Parathyroid adenoma (tissue), 2 donors: ENCODE measurements at regions not wholly inside any gene's neighbourhood (a gene's known extent, or its start where the extent isn't known, plus 50 kb on each side); places are given as distances from the start of the nearest gene placed in this dataset.

Experiments
- H2AFZ ChIP-seq: fragments of 300-600 bp; sonication (generic); one replicate; pipeline ENCODE4 v1.7.0; 2017; ENCODE audit warnings: antibody characterized with exemption, mild to moderate bottlenecking
- H3K27ac ChIP-seq: fragments of 300-600 bp; sonication (generic); one replicate; pipeline ENCODE4 v1.7.0; 2017
- H3K27me3 ChIP-seq: fragments of 300-600 bp; sonication (generic); one replicate; pipeline ENCODE4 v1.7.0; 2017; ENCODE audit warnings: low read length; ENCODE audit not compliant: control insufficient read depth, insufficient read depth
- H3K36me3 ChIP-seq: fragments of 300-600 bp; sonication (generic); one replicate; pipeline ENCODE4 v1.7.0; 2017; ENCODE audit warnings: low read length; ENCODE audit not compliant: control insufficient read depth, insufficient read depth
- H3K4me1 ChIP-seq: fragments of 300-600 bp; sonication (generic); one replicate; pipeline ENCODE4 v1.7.0; 2017; ENCODE audit warnings: control low read depth
- H3K4me2 ChIP-seq: fragments of 300-600 bp; sonication (generic); one replicate; pipeline ENCODE4 v1.7.0; 2017; ENCODE audit warnings: low read length
- H3K4me3 ChIP-seq: fragments of 300-600 bp; sonication (generic); one replicate; pipeline ENCODE4 v1.7.0; 2017; ENCODE audit warnings: low read depth, low read length
- H3K79me2 ChIP-seq: fragments of 300-600 bp; sonication (generic); one replicate; pipeline ENCODE4 v1.7.0; 2017; ENCODE audit warnings: control low read depth
- H3K9ac ChIP-seq: fragments of 300-600 bp; sonication (generic); one replicate; pipeline ENCODE4 v1.7.0; 2017; ENCODE audit warnings: mild to moderate bottlenecking
- H3K9me3 ChIP-seq: fragments of 300-600 bp; sonication (generic); one replicate; pipeline ENCODE4 v1.7.0; 2017; ENCODE audit warnings: low read length; ENCODE audit not compliant: control insufficient read depth
- CTCF ChIP-seq: fragments of 300-600 bp; sonication (generic); IDR thresholded peaks from one replicate; pipeline ENCODE4 v1.7.0; 2017; ENCODE audit warnings: antibody characterized with exemption, mild to moderate bottlenecking
- donor health status: primary hyperparathyroidism.

GRCh38 chr12:114916541-114916940 lies 232.6 kb upstream of the TBX3 start:
- TF ChIP-seq CTCF = no peak
- H3K9me3 ChIP-seq = no peaks in the 10 kb centered on the region
- H2AFZ ChIP-seq = no peak overlapping the region
- no peak overlapping the region for H3K4me3 ChIP-seq
- H3K4me2 ChIP-seq = no peak overlapping the region
- no peak overlapping the region for H3K27ac ChIP-seq
- no peaks in the 10 kb centered on the region for H3K4me1 ChIP-seq
- no peaks in the 10 kb centered on the region for H3K27me3 ChIP-seq
- no peak overlapping the region for H3K9ac ChIP-seq
- no peaks in the 10 kb centered on the region for H3K79me2 ChIP-seq
- no peaks in the 10 kb centered on the region for H3K36me3 ChIP-seq

- Histone ChIP-seq H3K27me3 (no peaks in the 10 kb centered on the region), H3K9ac (no peak overlapping the region)
- no peak for TF ChIP-seq CTCF
Observed at GRCh38 chr12:114916124-114916523, 232.1 kb upstream of the TBX3 start.

GRCh38 chr12:114913871-114914801 lies 230.2 kb upstream of the TBX3 start:
- H3K27ac ChIP-seq = no peak overlapping the region
- no peak overlapping the region for H3K4me2 ChIP-seq
- no peaks in the 10 kb centered on the region for H3K9me3 ChIP-seq
- H2AFZ ChIP-seq = no peak overlapping the region
- H3K4me1 ChIP-seq = no peaks in the 10 kb centered on the region
- no peaks in the 10 kb centered on the region for H3K27me3 ChIP-seq
- no peak overlapping the region for H3K9ac ChIP-seq
- no peaks in the 10 kb centered on the region for H3K79me2 ChIP-seq
- H3K36me3 ChIP-seq = no peaks in the 10 kb centered on the region
- no peak for TF ChIP-seq CTCF
- no peak overlapping the region for H3K4me3 ChIP-seq

More at GRCh38 chr12:114916124-114916523, 232.1 kb upstream of the TBX3 start:
- Histone ChIP-seq H3K4me1 (no peaks in the 10 kb centered on the region), H3K9me3 (no peaks in the 10 kb centered on the region), H3K27ac (no peak overlapping the region), H2AFZ (no peak overlapping the region), H3K79me2 (no peaks in the 10 kb centered on the region), H3K36me3 (no peaks in the 10 kb centered on the region), H3K4me2 (no peak overlapping the region), H3K4me3 (no peak overlapping the region)

GRCh38 chr12:114912811-114913210 lies 228.8 kb upstream of the TBX3 start:
- Histone ChIP-seq H3K36me3 (no peaks in the 10 kb centered on the region), H3K4me3 (no peak overlapping the region), H3K9me3 (no peaks in the 10 kb centered on the region), H3K9ac (no peak overlapping the region), H3K4me1 (no peaks in the 10 kb centered on the region), H2AFZ (no peak overlapping the region), H3K79me2 (no peaks in the 10 kb centered on the region), H3K27ac (no peak overlapping the region), H3K4me2 (no peak overlapping the region), H3K27me3 (no peaks in the 10 kb centered on the region)
- no peak for TF ChIP-seq CTCF

GRCh38 chr12:114911196-114911595 lies 227.2 kb upstream of the TBX3 start:
- Histone ChIP-seq H3K4me1 (no peaks in the 10 kb centered on the region), H3K9ac (no peak overlapping the region), H3K27ac (no peak overlapping the region), H3K36me3 (no peaks in the 10 kb centered on the region), H3K27me3 (no peaks in the 10 kb centered on the region), H3K9me3 (no peaks in the 10 kb centered on the region), H3K79me2 (no peaks in the 10 kb centered on the region), H2AFZ (no peak overlapping the region), H3K4me2 (no peak overlapping the region), H3K4me3 (no peak overlapping the region)
- TF ChIP-seq CTCF = no peak
